ENCODE measurements at regions not wholly inside any gene's neighbourhood (a gene's known extent, or its start where the extent isn't known, plus 50 kb on each side); places are given as distances from the start of the nearest gene placed in this dataset.

GRCh38 chr4:14752341-14753046 lies 249.8 kb upstream of the CPEB2 start:
- ATAC-seq: no peak
- Mint-ChIP-seq H3K4me1 (ENCODE audit: low read depth) (no peaks in the 10 kb centered on the region), H3K36me3 (ENCODE audit: low read depth) (no peaks in the 10 kb centered on the region), H3K4me3 (no peak overlapping the region), H3K27ac (no peak overlapping the region), H3K27me3 (ENCODE audit: low read depth) (no peaks in the 10 kb centered on the region), H3K9me3 (ENCODE audit: insufficient read depth) (peaks cover 11% of the 10 kb centered on the region)
- CTCF ChIA-PET: no interaction called here
- DNase-seq: no peak
- POLR2A ChIA-PET: no interaction called here

GRCh38 chr4:14767142-14767541 lies 235.1 kb upstream of the CPEB2 start:
- CTCF ChIA-PET: no interaction called here

DNA sequence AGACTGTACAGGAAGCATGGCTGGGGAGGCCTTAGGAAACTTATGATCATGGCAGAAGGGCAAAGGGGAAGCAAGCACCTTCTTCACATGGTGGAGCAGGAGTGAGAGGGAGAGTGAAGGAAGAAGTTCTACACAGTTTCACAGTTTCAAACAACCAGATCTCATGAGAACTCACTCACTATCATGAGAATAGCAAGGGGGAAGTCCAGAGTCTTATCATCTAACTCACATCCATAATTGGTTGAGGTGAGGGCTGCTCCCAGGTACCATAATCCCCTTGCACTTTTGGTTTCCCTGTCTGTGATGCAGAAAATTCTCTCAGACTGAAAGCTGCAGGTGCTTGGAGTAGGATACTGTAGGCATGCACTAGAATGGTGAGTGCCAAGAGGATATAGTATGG lies 233.8 kb upstream of the CPEB2 start:
- ChIA-PET POLR2A (no interaction called here), CTCF (no interaction called here)
- DNase-seq (no peak), ATAC-seq (no peak)
- no peak overlapping the region for H3K27ac Mint-ChIP-seq
- no peak overlapping the region for H3K4me3 Mint-ChIP-seq
- no peaks in the 10 kb centered on the region for H3K9me3 Mint-ChIP-seq (ENCODE audit: insufficient read depth)
- H3K4me1 Mint-ChIP-seq (ENCODE audit: low read depth): no peaks in the 10 kb centered on the region
- no peaks in the 10 kb centered on the region for H3K27me3 Mint-ChIP-seq (ENCODE audit: low read depth)
- no peaks in the 10 kb centered on the region for H3K36me3 Mint-ChIP-seq (ENCODE audit: low read depth)

More at GRCh38 chr4:14767142-14767541, 235.1 kb upstream of the CPEB2 start:
- DNase-seq: no peak
- POLR2A ChIA-PET: no interaction called here
- no peaks in the 10 kb centered on the region for H3K4me1 Mint-ChIP-seq (ENCODE audit: low read depth)
- H3K9me3 Mint-ChIP-seq (ENCODE audit: insufficient read depth): no peaks in the 10 kb centered on the region
- no peak overlapping the region for H3K4me3 Mint-ChIP-seq
- no peaks in the 10 kb centered on the region for H3K36me3 Mint-ChIP-seq (ENCODE audit: low read depth)
- H3K27ac Mint-ChIP-seq: no peak overlapping the region
- H3K27me3 Mint-ChIP-seq (ENCODE audit: low read depth): no peaks in the 10 kb centered on the region
- no peak for ATAC-seq

GRCh38 chr4:14769993-14770392 lies 232.3 kb upstream of the CPEB2 start:
- ATAC-seq (no peak), DNase-seq (no peak)
- Mint-ChIP-seq H3K36me3 (ENCODE audit: low read depth) (no peaks in the 10 kb centered on the region), H3K4me3 (no peak overlapping the region), H3K27ac (no peak overlapping the region), H3K27me3 (ENCODE audit: low read depth) (no peaks in the 10 kb centered on the region), H3K4me1 (ENCODE audit: low read depth) (no peaks in the 10 kb centered on the region), H3K9me3 (ENCODE audit: insufficient read depth) (no peaks in the 10 kb centered on the region)
- CTCF ChIA-PET: no interaction called here
- POLR2A ChIA-PET: no interaction called here

- POLR2A ChIA-PET: no interaction called here
- Mint-ChIP-seq H3K4me3 (no peak overlapping the region), H3K36me3 (ENCODE audit: low read depth) (no peaks in the 10 kb centered on the region), H3K27ac (no peak overlapping the region), H3K9me3 (ENCODE audit: insufficient read depth) (no peaks in the 10 kb centered on the region), H3K4me1 (ENCODE audit: low read depth) (no peaks in the 10 kb centered on the region), H3K27me3 (ENCODE audit: low read depth) (no peaks in the 10 kb centered on the region)
- CTCF ChIA-PET: no interaction called here
- no peak for DNase-seq
- no peak for ATAC-seq
These were observed 231.2 kb upstream of the CPEB2 start for GRCh38 chr4:14771094-14771493.

DNA sequence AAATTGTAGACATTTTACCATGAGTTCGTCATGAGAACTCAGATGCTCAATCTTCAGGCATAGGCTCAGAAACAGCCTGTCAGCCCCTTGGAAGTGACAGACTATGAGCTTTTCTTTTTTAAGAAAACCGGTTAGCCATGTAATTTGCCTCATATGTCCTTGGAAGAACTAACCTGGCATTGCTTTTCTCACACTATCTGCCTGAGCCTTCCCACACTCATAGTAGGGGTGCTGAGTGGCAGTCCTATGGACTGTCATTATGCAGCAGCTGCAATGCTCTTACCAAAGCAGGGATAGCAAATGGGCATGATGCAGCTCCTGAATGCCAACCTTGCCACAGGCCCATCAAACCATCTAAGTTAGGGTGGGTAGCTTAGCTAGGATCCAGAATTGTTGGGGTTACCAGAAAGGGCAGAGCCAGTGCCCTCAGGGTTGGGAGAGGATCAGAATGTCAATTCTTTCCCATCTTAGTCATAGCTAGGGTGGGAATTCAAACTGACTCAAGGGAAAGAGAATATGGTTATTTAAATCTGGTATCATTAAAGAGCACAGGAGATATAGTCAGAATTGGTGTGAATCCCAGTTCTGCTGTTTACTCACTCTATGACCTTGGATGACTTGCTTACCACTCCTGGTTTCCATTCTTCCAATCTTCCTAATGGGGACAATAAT lies 230.6 kb upstream of the CPEB2 start:
- H3K27me3 Mint-ChIP-seq (ENCODE audit: low read depth): no peaks in the 10 kb centered on the region
- ChIA-PET POLR2A (no interaction called here), CTCF (no interaction called here)
- H3K4me1 Mint-ChIP-seq (ENCODE audit: low read depth): no peaks in the 10 kb centered on the region
- H3K36me3 Mint-ChIP-seq (ENCODE audit: low read depth): no peaks in the 10 kb centered on the region
- no peaks in the 10 kb centered on the region for H3K9me3 Mint-ChIP-seq (ENCODE audit: insufficient read depth)
- no peak overlapping the region for H3K27ac Mint-ChIP-seq
- DNase-seq: no peak
- no peak overlapping the region for H3K4me3 Mint-ChIP-seq
- no peak for ATAC-seq

GRCh38 chr4:14772388-14772787 lies 229.9 kb upstream of the CPEB2 start:
- no peaks in the 10 kb centered on the region for H3K4me1 Mint-ChIP-seq (ENCODE audit: low read depth)
- H3K4me3 Mint-ChIP-seq: no peak overlapping the region
- ATAC-seq: no peak
- H3K27me3 Mint-ChIP-seq (ENCODE audit: low read depth): no peaks in the 10 kb centered on the region
- H3K9me3 Mint-ChIP-seq (ENCODE audit: insufficient read depth): no peaks in the 10 kb centered on the region
- DNase-seq: no peak
- ChIA-PET CTCF (no interaction called here), POLR2A (no interaction called here)
- H3K27ac Mint-ChIP-seq: no peak overlapping the region
- H3K36me3 Mint-ChIP-seq (ENCODE audit: low read depth): no peaks in the 10 kb centered on the region

- POLR2A ChIA-PET: no interaction called here
- peaks cover 4% of the 10 kb centered on the region for H3K9me3 Mint-ChIP-seq (ENCODE audit: insufficient read depth)
- H3K36me3 Mint-ChIP-seq (ENCODE audit: low read depth): no peaks in the 10 kb centered on the region
- H3K27ac Mint-ChIP-seq: no peak overlapping the region
- H3K4me1 Mint-ChIP-seq (ENCODE audit: low read depth): no peaks in the 10 kb centered on the region
- CTCF ChIA-PET: no interaction called here
- H3K4me3 Mint-ChIP-seq: no peak overlapping the region
- H3K27me3 Mint-ChIP-seq (ENCODE audit: low read depth): no peaks in the 10 kb centered on the region
- ATAC-seq (no peak), DNase-seq (no peak)
These were observed 219.0 kb upstream of the CPEB2 start for GRCh38 chr4:14783011-14783877.

DNA sequence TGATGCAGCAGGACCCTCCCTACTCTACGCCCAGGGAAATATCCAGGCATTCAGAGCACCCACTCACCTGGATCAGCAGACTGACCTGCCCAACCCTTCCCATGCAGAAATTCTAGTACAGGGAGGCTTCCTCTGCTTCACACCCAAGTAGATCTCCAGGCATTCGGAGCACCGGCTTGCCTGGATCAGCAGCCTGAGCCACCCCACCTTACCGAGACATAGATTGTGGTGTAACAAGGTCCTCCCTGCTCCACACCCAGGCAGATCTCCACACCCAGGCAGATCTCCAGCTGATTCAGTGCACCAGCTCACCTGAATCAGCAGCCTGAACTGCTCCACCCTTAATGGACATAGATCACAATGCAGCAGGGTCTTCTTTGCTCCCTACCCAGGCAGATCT lies 215.1 kb upstream of the CPEB2 start:
- Mint-ChIP-seq H3K36me3 (ENCODE audit: low read depth) (no peaks in the 10 kb centered on the region), H3K9me3 (ENCODE audit: insufficient read depth) (peaks cover 5% of the 10 kb centered on the region), H3K4me3 (no peak overlapping the region), H3K4me1 (ENCODE audit: low read depth) (no peaks in the 10 kb centered on the region), H3K27me3 (ENCODE audit: low read depth) (peaks cover 2% of the 10 kb centered on the region), H3K27ac (no peak overlapping the region)
- DNase-seq: no peak
- CTCF ChIA-PET: no interaction called here
- ATAC-seq: no peak
- POLR2A ChIA-PET: no interaction called here

- H3K4me3 Mint-ChIP-seq: no peak overlapping the region
- H3K4me1 Mint-ChIP-seq (ENCODE audit: low read depth): no peaks in the 10 kb centered on the region
- ATAC-seq (peak; percentile 55), DNase-seq (no peak)
- no peak overlapping the region for H3K27ac Mint-ChIP-seq
- CTCF ChIA-PET: no interaction called here
- POLR2A ChIA-PET: no interaction called here
- no peaks in the 10 kb centered on the region for H3K36me3 Mint-ChIP-seq (ENCODE audit: low read depth)
- H3K9me3 Mint-ChIP-seq (ENCODE audit: insufficient read depth): peaks cover 5% of the 10 kb centered on the region
- peaks cover 2% of the 10 kb centered on the region for H3K27me3 Mint-ChIP-seq (ENCODE audit: low read depth)
These were observed 214.4 kb upstream of the CPEB2 start for GRCh38 chr4:14787894-14788293.

- Mint-ChIP-seq H3K36me3 (ENCODE audit: low read depth) (no peaks in the 10 kb centered on the region), H3K4me1 (ENCODE audit: low read depth) (no peaks in the 10 kb centered on the region), H3K4me3 (no peak overlapping the region), H3K27me3 (ENCODE audit: low read depth) (peaks cover 2% of the 10 kb centered on the region), H3K9me3 (ENCODE audit: insufficient read depth) (peaks cover 5% of the 10 kb centered on the region), H3K27ac (no peak overlapping the region)
- POLR2A ChIA-PET: no interaction called here
- ATAC-seq (no peak), DNase-seq (no peak)
- CTCF ChIA-PET: no interaction called here
These were observed 211.8 kb upstream of the CPEB2 start for GRCh38 chr4:14790494-14790893.

DNA sequence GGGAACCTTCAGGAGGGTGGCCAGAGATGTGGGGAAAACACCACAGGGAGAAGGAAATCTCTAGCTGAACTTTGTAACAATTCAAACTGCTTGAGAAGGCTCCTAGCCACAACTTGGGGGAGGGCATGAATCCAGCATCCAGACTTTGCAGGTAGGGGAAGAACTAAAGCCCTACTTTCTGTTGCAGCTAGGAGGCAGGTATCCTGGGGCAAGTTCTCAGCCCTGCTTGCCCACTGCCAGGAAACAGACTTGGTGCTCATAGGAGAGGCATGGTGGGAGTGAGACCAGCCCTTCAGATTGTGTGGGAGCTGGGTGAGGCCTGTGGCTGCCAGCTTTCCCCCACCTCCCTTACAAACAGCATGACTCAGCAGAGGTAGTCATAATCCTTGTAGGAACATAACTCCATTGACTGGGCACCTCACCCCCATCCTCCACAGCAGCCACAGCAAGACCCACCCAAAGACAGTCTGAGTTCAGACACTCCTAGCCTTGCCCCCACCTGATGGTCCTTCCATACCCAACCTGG lies 209.5 kb upstream of the CPEB2 start:
- ChIA-PET CTCF (no interaction called here), POLR2A (no interaction called here)

More for the DNA sequence above, 209.5 kb upstream of the CPEB2 start:
- Mint-ChIP-seq H3K27ac (no peak overlapping the region), H3K4me3 (no peak overlapping the region), H3K36me3 (ENCODE audit: low read depth) (no peaks in the 10 kb centered on the region), H3K4me1 (ENCODE audit: low read depth) (no peaks in the 10 kb centered on the region), H3K9me3 (ENCODE audit: insufficient read depth) (peaks cover 5% of the 10 kb centered on the region), H3K27me3 (ENCODE audit: low read depth) (peaks cover 2% of the 10 kb centered on the region)
- DNase-seq: no peak
- ATAC-seq: no peak
